ENCODE measurements at regions not wholly inside any gene's neighbourhood (a gene's known extent, or its start where the extent isn't known, plus 50 kb on each side); places are given as distances from the start of the nearest gene placed in this dataset.

DNA sequence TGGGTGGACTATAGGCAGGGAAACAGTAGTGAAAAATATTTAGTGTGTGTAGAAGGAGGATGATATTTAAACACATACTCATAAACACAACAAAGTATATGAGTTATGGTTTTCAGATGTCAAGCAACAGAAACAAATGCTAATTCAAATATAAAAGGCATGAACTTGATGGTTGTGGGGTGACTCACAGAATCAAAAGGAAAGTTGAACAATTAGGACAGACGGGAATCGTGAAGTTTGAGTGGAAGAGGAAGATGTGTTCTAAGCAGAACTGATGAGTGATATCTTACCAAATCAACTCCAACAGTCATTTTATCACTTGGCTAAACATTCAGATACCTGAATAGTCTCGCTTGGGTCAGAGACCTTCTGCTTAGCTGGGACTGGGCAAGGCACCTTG, 53.6 kb upstream of the ITGA6 start:
- DNase-seq, result no peak

DNA sequence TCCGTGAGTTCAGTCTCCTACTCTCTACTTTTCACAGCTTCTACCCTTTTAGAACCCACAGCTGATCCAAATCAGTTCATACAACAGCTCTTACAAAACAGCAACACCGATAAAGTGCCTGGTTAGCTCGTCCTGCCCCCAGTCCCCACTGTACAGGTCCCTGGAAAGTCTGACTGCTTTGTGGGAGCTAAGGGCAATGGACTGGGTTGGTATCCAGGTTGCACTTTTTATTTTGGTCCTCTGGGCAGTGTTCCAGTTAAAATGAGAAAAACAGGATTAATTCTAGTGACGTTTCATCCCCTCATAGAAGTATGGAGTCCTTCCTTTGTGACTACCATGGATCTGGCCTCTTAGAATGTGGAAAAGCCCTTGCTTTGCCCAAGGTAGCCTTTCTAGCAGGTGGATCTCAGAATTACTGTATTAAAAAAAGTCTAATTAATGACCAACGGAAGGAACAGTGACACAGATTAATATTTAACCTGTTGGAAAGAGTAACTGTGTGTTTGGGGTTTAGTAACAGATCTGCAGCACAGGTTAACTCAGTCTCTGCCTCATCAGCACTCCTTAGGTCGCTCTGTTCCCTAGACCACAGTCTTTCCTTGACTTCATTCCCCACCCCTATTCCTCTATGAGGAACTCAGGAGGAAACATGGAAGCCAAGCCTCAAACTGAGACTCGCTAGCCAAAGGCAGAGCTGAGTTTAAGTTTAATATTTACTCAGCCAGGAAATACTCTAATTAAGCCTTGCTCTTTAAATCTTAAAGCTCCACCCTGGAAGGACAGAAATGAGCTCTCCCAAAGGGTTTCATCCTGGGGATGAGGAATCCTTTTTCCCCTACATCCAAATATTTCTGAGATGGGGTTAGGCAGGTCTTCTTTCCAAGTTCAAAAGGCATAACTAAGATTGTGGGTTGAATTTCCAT, 52.8 kb upstream of the ITGA6 start:
- DNase-seq, result no peak

DNA sequence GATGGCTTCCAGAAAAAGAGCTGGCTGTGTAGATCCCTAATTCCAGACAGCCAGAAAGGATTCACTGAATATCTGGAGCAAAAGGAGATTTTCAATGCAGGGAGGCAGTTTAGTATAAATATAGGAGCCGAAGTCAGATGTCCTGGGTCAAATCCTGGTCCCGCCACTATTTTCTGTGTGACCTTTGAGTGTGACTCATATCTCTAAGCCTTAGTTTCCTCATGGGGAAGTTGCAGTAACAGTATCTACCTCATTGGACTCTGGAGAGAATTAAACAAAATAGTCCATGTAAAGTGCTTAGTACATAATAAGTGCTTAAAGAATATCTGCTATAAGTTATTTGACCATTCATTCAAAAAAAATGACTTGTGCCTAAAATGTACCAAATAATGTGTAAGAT, 52.1 kb upstream of the ITGA6 start:
- no peak for DNase-seq

DNA sequence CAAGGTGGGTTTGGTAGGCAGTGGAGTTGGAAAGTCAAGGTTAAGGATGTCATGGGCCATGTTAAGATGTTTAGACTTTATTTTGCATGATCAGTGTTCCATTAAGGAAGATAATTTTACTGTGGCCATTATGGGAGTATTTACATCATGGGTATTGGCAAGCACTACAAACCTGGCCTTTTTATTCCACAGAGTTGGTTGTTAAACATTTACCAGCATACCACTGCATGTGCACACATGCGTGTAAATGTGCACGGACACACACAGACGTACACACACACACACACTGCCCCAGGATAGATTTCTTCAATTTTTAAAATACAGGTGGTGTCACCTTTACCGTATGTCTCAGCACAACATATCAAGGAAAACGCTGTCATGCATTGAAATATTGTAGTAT, 51.4 kb upstream of the ITGA6 start:
- DNase-seq, result no peak

DNA sequence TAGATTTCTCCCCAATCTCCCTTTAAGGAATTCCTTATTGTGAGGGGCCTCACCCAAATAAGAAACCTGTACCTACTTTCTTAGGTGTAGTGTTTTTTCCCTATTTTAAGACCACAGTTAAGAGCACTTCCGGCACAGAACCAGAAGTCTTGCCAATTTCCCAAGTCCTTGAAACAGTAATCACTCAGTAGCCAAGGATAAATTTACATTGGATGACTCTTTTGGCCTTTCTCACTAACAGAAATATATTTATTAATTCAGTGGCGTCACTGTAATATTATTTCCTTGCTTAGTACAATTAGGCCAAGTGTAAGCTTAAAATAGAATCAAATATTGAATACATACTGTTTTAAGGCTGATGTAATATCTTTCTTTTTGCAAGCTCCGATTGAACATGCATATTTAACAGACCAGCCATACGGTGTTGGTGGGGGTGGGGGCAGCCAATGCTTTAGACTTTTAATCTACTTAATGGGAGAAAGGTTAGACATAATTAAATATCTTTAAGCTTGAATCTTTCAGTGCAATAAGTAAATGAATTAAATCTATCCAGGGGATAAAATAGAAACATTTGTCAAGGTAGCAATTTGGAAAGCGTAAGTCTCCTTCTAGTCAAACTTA, 50.8 kb upstream of the ITGA6 start:
- DNase-seq, result no peak

DNA sequence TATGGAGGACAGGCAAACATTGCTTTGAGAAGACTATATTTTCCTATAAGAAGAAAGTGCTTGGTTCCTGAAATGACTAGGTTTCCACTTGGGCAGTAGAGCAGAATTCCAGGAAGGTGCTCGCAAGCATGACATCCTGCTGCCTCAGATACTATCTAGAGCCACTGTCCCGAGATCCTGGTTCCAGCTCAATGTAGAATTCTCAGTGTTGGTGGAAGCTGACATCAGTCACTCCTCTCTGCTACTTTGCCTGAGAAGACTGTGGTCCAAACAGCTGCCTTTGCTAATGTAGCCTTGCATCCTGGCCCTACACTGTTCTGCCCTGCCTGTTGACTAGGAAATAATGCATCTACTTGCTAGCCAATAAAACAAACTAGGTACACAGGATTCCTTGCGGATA, 50.0 kb upstream of the ITGA6 start:
- DNase-seq, result no peak

Data from RPMI8226 (cell line).